IPS-18c (cell line): ENCODE measurements at regions not wholly inside any gene's neighbourhood (a gene's known extent, or its start where the extent isn't known, plus 50 kb on each side); places are given as distances from the start of the nearest gene placed in this dataset.

Experiments
- H3K4me3 ChIP-seq: 2 replicates; pipeline ENCODE4 v1.7.0; 2013; ENCODE audit warnings: low read depth, mild to moderate bottlenecking, low read length, moderate library complexity; ENCODE audit not compliant: insufficient read depth
- H3K9me3 ChIP-seq: one replicate; pipeline ENCODE4 v1.6.1; 2013; ENCODE audit warnings: mild to moderate bottlenecking, low read length, moderate library complexity; ENCODE audit not compliant: control insufficient read depth, insufficient read depth

DNA sequence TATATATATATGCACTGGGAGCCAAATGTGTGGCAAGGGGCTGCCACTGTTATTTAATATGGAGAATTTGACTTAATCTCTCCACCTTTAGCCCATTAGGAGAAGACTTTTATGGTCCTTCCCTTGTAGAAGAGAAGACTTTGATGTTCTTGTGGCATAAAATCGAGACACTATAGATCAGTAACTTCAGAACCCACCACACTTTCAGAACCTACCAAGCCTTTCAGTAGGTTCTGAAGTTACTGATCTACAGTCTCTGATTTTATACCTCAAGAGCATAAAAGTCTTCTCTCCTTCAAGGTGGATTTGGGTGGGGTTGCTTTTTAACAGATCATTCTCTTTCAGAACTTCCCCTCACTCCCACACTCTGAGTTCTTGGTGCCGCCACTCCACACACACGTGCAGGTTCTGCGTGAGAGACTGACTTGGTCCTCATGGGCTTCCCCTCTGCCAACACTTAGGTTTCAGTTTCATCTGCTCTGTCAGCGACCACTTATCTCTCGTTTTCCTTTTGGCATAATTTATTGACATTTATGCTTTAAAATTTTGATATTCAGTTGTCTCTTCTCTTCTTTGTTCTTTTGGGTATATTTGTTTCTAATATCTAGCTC lies 213.4 kb upstream of the PCDH17 start:
- H3K9me3 ChIP-seq: no peaks in the 10 kb centered on the region
- no peak overlapping the region for H3K4me3 ChIP-seq

DNA sequence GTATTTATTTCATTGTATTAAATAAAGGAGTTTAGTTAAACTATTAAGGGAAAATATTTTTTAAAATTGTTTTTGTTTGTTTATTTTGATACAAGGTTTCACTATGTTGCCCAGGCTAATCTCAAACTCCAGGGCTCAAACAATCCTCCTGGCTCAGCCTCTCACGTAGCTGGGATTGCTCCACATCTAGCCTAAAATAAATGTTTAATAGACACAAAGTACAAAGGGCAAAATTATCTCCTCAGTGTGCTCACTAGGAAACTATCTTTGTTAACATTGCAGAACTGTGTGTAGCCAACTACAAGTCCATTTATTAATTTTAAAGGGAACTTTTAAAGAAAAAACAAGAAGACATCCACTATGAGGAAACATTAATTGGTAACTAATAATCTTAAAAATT lies 207.2 kb upstream of the PCDH17 start:
- H3K4me3 ChIP-seq: no peak overlapping the region
- H3K9me3 ChIP-seq: no peaks in the 10 kb centered on the region

DNA sequence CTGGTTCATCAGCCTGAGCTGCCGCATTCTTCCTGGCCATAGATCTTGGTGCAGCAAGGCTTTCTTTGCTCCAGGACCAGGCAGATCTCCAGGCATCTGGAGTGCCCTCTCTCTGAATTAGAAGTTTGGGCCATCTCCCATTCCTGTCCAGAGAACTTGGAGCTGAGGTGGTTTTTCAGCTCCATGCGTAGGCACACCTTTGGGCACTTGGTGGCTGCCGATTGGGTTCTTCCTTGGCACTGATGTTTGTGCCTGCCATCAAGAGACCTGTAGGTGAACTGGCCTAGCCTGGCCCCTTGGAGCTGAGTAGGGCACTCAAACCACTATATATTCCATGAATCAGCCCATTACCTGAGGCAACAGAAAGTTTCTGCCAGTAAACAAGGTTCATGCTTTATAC lies 206.0 kb upstream of the PCDH17 start:
- Histone ChIP-seq H3K4me3 (no peak overlapping the region), H3K9me3 (no peaks in the 10 kb centered on the region)

DNA sequence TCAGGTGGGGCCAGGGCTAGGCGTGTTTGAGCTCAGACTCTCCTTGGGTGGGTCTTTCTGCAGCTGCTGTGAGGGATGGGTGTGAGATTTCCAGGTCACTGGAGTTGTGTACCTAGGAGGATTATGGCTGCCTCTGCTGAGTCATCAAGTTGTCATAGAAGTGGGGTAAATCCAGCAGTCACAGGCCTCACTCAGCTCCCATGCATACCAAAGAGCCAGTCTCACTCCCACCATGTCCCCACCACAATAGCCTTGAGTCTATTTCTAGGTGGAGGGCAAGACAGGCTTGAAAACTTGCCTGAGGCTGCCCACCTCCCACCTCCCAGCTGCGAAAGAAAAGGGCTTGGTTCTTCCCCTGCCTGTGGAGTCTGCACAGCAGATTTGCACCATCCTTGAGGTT lies 194.0 kb upstream of the PCDH17 start:
- Histone ChIP-seq H3K9me3 (no peaks in the 10 kb centered on the region), H3K4me3 (no peak overlapping the region)

DNA sequence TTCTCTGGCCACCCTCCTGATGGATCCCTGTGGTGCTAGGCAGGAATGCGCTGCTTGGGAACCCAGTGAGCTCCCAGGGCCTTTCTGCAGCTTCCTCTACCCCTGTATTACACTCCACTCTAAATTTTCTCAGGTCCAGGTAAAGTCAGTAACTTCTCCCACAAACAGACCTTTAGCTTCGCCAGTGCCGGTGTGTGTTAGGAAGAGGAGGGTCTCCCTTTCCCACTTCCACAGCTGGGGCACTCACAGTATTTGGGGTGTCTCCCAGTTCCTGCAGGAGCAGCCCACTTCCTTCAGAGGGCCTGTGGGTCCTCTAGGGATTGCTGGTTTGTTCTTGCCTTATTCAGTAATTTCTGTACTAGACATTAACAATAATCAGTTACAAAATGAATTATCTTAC lies 193.5 kb upstream of the PCDH17 start:
- Histone ChIP-seq H3K9me3 (no peaks in the 10 kb centered on the region), H3K4me3 (no peak overlapping the region)

DNA sequence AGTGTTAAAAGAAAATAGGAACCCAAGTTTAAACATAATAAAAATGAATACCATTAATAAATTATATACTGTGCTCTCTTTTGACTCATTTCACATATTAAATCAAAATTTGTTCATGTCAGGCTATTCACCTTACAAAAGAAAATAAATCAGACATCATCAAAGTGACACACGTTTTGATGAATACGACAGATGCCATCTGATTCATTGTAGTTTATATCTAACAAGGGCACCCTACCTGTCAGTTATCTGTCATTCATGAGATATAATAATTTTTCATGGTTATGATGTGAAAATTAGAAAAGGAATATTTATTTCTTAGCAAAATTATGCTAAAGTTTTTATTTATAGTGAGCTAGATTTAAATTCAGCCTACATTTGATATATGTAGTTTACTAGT lies 188.1 kb upstream of the PCDH17 start:
- no peak overlapping the region for H3K4me3 ChIP-seq
- no peaks in the 10 kb centered on the region for H3K9me3 ChIP-seq

DNA sequence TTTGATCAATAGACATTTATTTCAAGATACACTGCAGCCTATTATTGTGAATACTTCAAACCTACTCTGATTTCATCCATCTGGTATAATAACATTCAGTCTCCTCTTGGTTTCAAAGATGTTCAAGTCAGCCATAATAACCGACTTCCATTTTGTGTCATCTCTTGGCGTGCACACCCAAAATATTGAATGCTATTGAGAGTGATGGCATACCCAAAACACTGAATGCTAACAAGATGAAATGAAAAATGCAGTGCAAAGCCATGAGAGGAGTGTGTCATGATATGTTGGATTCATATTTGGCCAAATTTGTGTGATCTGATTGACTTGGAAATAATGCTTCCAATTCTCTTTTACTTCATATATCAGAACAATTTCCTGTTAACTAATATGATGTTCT lies 181.2 kb upstream of the PCDH17 start:
- Histone ChIP-seq H3K9me3 (no peaks in the 10 kb centered on the region), H3K4me3 (no peak overlapping the region)

DNA sequence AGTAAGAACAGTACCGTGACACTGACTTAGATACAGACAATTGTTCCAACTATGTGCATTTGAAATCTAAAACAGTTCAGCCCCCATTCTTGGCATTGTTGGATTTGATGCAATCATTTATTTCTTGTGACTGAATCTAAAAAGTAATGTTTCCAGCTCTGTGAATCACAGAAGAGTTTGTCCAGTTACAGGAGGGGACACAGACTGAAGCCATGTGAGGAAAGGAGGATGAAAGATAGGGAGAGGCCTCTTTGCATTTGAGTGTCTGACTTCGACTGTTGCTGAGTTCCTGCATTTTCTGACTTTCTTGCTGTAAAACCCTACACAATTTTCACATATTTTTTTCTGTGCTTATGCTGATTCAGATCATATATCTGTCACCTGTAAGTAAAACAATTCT lies 179.3 kb upstream of the PCDH17 start:
- Histone ChIP-seq H3K4me3 (no peak overlapping the region), H3K9me3 (no peaks in the 10 kb centered on the region)

DNA sequence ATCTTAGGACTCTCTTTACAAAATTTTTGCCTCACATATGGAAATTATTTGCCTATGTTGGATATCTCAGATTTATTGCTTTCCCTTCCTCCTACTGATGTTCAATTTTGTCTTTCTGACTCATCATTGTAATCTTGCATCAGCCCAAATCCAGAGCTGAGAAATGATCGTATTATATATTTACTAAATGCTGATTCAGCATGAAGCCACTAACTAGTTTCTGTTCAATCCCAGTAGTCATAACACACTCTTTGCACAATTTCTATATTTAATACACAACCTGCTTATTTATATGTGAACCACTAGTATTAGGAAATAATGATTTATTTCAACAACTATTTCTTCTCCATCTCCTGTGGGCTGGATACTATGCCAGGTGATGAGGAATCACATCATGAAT lies 161.1 kb upstream of the PCDH17 start:
- Histone ChIP-seq H3K9me3 (no peaks in the 10 kb centered on the region), H3K4me3 (no peak overlapping the region)

DNA sequence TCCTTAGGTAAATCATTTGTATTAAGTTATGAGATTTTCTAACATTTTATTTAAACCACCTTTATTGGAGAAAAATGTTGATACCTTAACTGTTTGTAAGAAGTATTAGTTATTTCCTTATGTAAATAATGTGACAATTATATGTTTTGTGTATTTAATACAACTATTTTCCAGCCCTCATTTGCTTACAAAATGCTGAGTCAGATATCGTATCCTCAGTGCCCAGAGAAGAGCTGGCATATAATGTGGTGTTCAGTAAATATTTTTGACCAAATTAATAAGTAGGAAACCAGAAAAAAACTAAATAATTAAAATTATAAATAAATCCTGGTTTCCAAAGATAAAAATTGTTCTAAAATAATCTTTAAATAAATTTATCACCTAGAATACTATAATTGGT lies 140.2 kb upstream of the PCDH17 start:
- no peak overlapping the region for H3K4me3 ChIP-seq
- no peaks in the 10 kb centered on the region for H3K9me3 ChIP-seq

DNA sequence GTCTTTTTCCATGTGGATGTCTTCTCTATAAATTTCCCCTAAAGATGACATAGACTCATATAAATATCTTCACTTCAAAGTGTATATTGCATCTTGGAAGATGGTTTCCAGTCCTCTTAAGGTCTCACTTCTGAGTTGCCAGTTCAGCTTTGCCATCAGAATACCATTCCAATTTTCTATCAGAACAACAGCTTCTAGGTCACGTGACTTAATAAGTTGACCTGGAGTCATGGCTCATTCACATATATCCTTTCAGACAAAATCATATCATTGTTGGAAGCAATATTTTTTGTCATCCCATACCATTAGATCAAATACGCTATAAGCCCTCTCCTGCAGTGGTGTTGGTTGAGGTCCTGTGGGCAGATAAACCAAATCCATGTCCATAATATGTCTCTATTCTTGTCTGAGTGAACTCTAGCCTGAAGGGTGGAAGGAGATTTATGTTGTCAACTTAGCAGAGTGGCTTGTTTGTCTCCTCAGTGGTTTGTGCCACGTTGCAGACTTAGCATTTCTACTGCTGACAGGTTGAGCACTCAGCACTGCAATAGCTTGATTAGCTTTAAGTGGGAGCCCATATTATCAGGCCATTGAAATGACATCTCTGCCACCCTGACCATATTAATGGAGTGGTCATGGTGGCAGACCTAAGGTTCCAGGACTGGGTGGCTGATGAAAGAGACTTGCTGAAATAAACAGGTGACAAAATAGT lies 123.6 kb upstream of the PCDH17 start:
- H3K9me3 ChIP-seq: no peaks in the 10 kb centered on the region
- H3K4me3 ChIP-seq: no peak overlapping the region

DNA sequence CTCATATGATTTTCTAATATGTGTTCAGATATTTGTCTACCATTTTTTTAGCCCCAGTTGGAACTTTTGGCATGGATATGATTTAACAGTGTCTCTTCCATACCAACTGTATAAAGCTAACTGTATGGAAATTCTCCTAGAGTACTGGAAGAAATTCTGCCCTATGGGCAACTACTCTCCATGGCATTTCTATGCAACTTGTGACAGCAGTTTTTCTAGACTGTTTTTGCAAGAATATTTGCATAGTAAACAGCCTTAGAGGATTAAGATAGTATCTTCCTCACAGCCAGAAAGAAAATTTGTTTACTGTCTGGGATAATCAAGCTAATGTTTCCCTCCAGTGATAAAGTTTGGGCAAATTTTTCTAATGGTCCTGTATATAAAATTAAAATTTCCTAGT lies 119.9 kb upstream of the PCDH17 start:
- H3K9me3 ChIP-seq: no peaks in the 10 kb centered on the region
- no peak overlapping the region for H3K4me3 ChIP-seq

DNA sequence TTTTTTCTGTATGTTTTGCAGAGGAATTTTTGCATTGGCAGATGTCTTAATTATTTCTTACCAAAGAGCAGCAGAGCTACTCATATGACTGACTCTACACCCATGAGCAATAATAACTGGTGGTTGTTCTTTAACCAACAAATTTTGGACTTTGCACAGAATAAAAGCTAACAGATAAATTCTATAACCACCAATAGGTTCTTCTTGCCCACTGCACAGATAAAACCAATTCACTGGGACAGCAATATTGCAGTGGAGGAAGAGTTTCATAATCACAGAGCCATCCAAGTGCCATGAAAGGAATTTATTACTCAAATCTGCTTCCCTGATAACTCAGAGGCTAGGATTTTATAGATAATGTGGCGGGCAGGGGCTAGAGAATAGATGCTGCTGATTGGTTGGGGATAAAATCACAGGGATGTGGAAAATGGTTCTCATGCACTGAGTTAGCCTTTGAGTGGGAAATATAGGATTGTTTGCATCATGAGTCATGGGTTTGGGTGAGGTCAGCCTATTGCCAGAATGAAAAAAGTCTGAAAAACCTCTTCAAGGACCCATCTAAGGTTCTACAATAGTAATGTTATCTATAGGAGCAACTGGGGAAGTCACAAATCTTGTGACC lies 104.3 kb upstream of the PCDH17 start:
- H3K4me3 ChIP-seq: no peak overlapping the region
- no peaks in the 10 kb centered on the region for H3K9me3 ChIP-seq

DNA sequence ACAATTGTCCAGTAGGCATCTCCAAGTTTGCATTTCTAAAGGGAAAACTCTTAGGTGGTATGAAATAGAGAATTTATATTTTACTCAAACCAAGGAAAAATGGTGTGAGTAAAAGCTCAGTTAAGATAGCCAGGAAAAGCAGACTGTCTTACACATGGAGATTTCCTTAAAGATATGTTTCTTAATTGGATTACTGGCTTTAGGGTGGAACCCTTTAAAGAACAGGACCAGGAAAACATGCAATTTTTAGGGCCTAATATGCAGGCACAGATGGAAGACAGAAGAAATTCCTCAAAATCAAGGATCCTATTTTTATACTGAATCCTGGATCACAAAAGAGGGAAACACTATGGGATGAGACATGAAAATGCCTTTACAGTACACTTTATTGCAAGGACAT lies 100.3 kb upstream of the PCDH17 start:
- Histone ChIP-seq H3K9me3 (peaks cover 4% of the 10 kb centered on the region), H3K4me3 (no peak overlapping the region)

DNA sequence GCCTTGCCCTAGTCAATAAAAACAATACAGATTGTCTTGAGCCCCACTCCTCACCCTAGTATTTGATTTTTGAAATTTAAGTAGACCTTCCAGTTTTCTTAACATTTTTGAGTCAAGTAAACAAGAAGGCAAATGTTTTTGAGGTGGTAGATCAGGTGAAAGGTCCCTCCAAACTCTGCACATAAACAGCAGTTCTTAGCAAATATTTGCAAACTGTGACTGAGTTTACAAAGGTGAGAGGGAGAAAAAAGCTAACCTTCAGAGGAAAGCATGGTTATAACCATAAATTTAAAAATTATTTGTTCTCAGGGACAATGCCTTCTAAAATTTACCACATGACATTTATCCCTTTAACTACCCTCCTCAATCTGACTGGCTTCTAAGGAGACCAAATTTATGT lies 84.6 kb upstream of the PCDH17 start:
- no peaks in the 10 kb centered on the region for H3K9me3 ChIP-seq
- no peak overlapping the region for H3K4me3 ChIP-seq

DNA sequence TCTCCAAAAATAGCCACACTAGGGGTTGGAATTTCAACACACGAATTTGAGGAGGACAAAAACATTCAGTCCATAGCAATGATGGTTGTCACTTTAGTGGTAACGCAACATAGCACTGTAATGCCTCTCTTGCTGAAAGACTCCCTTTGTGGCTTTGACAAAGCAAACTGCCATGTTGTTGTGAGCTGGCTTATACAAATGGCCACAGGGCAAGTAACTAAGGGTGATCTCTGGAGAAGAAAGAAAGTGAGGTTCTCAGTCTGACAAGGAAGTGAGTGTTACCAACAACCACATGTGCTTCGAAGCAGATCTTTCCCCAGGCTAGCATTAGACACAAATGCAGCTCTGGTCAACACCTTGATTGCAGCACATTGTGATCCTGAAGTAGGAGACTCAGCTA lies 79.1 kb upstream of the PCDH17 start:
- Histone ChIP-seq H3K9me3 (no peaks in the 10 kb centered on the region), H3K4me3 (no peak overlapping the region)

DNA sequence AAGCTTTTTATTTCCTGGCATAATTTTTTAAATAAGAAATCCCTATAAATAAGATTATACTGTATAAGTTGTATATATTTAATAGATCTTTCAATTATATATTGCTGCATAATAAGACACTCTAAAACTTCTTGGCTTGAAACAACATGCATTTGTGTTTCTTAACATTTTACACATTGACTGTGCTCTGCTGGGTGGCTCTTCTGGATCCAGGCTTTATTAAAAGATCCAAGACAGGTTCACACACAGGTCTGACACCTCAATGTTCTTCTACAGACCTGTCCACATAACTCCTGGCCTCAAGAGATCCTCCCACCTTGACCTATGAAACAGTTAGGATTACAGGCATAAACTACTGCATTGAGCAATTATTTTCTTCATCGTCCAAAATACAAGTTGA lies 77.6 kb upstream of the PCDH17 start:
- Histone ChIP-seq H3K4me3 (no peak overlapping the region), H3K9me3 (no peaks in the 10 kb centered on the region)

DNA sequence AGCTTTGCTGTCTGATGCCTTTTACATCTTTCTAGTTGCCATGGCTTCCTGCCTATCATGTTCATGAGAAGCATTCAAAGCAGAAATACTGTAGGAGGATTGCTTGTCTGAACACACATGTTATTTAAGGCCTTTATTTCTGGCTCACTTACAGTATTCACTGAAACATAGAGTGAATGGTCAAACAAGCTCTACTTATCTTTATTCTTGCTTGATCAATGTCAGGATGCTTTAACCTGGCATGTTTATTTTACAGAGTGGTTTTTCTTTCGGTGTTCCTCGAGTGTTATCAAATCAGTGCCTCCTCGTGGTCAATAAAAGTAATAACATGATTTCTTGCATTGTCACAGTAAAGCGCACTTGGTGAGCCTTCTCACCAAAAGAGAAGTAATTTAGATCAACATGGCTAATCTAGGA lies 73.5 kb upstream of the PCDH17 start:
- Histone ChIP-seq H3K4me3 (no peak overlapping the region), H3K9me3 (no peaks in the 10 kb centered on the region)

DNA sequence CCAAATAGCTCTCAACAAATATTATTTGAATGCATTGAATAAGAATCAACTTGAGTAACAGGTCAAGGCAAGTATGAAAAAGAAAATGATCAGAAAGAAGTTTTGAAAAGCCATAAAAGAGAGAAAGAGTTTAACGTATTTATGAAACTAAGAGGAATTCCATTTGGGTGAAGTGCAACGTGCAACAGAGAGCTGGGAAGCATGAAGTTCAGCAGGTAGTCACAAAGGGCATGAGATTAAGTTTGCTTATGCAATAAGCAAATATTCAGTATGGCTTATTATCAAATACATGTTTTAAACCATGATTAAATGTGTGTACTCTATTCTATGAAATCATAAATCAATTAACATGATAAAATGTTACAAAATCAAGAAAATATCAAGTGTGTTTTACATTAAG lies 62.7 kb upstream of the PCDH17 start:
- Histone ChIP-seq H3K4me3 (no peak overlapping the region), H3K9me3 (no peaks in the 10 kb centered on the region)
